Calu3 (cell line): ENCODE measurements at regions not wholly inside any gene's neighbourhood (a gene's known extent, or its start where the extent isn't known, plus 50 kb on each side); places are given as distances from the start of the nearest gene placed in this dataset.

ENCODE experiments used
- BruUV-seq: library from RNA; stranded (reverse); fragments of 400-500 nt; replicated peaks from 2 replicates; lab custom pipeline; 2021; lab: Mats Ljungman, UMichigan
- CTCF ChIA-PET: fragments of 300-600 bp; sonication (Branson Sonifier 250); formaldehyde crosslinking; loops from one replicate; lab custom pipeline; 2022; ENCODE audit warnings: antibody characterized with exemption; lab: Charles Lee
- DNase-seq: peaks from one replicate; pipeline ENCODE4 v3.0.0; 2022
- H3K27ac Mint-ChIP-seq: one replicate; pipeline ENCODE4 v1.8.0; 2022; ENCODE audit warnings: mixed read lengths; ENCODE audit not compliant: unreplicated experiment
- H3K27me3 Mint-ChIP-seq: one replicate; pipeline ENCODE4 v1.8.0; 2022; ENCODE audit warnings: mixed read lengths; ENCODE audit not compliant: unreplicated experiment
- H3K36me3 Mint-ChIP-seq: one replicate; pipeline ENCODE4 v1.8.0; 2022; ENCODE audit warnings: mild to moderate bottlenecking, moderate library complexity, mixed read lengths; ENCODE audit not compliant: insufficient read depth, unreplicated experiment
- H3K4me1 Mint-ChIP-seq: one replicate; pipeline ENCODE4 v1.8.0; 2022; ENCODE audit warnings: mild to moderate bottlenecking, low read depth, mixed read lengths; ENCODE audit not compliant: unreplicated experiment
- H3K4me3 Mint-ChIP-seq: one replicate; pipeline ENCODE4 v1.8.0; 2022; ENCODE audit warnings: mild to moderate bottlenecking, low read depth, moderate library complexity, mixed read lengths; ENCODE audit not compliant: unreplicated experiment
- H3K9me3 Mint-ChIP-seq: one replicate; pipeline ENCODE4 v1.8.0; 2022; ENCODE audit warnings: low read depth, mixed read lengths; ENCODE audit not compliant: unreplicated experiment
- intact Hi-C: fragments of 100-400 bp; cut with micrococcal nuclease; formaldehyde crosslinking; loops from one replicate; pipeline ENCODE4 v1.10.0; 2022; ENCODE audit not compliant: unreplicated experiment
- TF ChIP-seq, protein P1 (sequence below): fragments of 200-600 bp; IDR thresholded peaks from one replicate; pipeline ENCODE4 v1.8.0; 2022; ENCODE audit warnings: antibody characterized with exemption; ENCODE audit not compliant: unreplicated experiment

DNA sequence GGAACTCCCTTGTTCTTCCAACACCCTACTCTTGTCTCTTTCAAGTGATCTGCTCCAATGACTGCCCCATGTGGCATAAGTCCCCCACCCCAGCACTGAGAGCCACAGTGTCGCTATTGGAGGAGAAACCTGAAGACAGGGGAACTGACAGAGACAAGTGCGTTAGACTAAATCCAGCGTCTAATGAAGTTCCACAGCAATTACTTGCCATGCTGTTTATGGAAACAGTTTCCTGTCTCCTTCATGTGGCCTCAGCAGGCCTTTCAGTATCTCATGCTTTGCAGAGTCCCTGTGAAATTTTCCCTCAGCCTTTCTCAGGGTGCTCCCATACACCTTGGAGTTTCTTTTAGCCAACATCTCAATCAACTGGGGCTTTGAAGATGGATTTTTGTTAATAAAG is 277.4 kb downstream of the ETS1 start:
- Mint-ChIP-seq H3K36me3 (no peaks in the 10 kb centered on the region), H3K27ac (no peak overlapping the region), H3K27me3 (no peaks in the 10 kb centered on the region), H3K4me1 (no peaks in the 10 kb centered on the region), H3K4me3 (no peak overlapping the region), H3K9me3 (no peaks in the 10 kb centered on the region)
- CTCF ChIA-PET: no interaction called here
- BruUV-seq: no TSS peak
- TF ChIP-seq, protein P1, sequence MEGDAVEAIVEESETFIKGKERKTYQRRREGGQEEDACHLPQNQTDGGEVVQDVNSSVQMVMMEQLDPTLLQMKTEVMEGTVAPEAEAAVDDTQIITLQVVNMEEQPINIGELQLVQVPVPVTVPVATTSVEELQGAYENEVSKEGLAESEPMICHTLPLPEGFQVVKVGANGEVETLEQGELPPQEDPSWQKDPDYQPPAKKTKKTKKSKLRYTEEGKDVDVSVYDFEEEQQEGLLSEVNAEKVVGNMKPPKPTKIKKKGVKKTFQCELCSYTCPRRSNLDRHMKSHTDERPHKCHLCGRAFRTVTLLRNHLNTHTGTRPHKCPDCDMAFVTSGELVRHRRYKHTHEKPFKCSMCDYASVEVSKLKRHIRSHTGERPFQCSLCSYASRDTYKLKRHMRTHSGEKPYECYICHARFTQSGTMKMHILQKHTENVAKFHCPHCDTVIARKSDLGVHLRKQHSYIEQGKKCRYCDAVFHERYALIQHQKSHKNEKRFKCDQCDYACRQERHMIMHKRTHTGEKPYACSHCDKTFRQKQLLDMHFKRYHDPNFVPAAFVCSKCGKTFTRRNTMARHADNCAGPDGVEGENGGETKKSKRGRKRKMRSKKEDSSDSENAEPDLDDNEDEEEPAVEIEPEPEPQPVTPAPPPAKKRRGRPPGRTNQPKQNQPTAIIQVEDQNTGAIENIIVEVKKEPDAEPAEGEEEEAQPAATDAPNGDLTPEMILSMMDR: no peak
- no peak for DNase-seq
- intact Hi-C loops: no loop called here

DNA sequence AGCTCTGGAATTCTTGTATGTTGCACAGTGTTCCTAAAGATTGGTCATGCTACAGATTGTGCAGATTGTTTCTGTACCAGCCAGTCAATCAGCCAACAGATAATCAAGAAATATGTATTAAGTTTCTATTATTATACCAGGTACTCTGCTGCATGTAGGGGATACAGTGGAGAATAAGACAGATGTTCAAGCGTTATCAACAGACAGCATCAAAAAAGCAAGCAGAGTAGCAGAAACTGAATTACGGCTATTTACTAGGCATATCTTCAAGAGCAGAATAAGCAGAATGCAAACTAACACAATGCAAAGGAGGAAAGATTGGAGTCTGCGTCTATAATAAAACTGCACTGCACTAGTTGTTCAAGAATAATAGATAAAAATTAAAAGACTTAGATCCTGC is 278.6 kb downstream of the ETS1 start:
- no peak overlapping the region for H3K4me3 Mint-ChIP-seq
- intact Hi-C loops: no loop called here
- CTCF ChIA-PET: no interaction called here
- DNase-seq: no peak
- BruUV-seq: no TSS peak
- TF ChIP-seq, protein P1: no peak
- H3K9me3 Mint-ChIP-seq: no peaks in the 10 kb centered on the region
- H3K27ac Mint-ChIP-seq: no peak overlapping the region
- H3K4me1 Mint-ChIP-seq: no peaks in the 10 kb centered on the region
- H3K36me3 Mint-ChIP-seq: no peaks in the 10 kb centered on the region
- no peaks in the 10 kb centered on the region for H3K27me3 Mint-ChIP-seq

DNA sequence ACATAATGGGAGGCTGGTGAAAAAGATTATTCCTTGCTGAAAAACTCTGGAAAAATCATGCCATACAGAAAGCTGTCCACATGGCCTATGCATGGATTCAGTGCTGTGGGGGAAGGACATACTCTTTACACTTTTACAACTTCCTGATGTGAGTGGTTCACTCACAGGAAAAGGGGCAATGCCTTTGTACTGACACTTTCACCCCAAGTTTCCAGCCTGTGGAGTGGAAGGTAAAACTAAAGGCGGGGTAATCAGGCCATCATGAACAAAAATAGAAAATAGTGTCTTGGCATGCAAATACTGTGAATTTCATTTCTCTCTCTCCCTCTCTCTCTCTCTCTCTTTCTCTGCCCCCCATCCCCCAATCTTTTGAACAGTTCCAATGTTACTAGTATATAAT is 281.8 kb downstream of the ETS1 start:
- no TSS peak for BruUV-seq
- intact Hi-C loops: no loop called here
- Mint-ChIP-seq H3K4me3 (no peak overlapping the region), H3K27me3 (no peaks in the 10 kb centered on the region), H3K9me3 (no peaks in the 10 kb centered on the region), H3K36me3 (no peaks in the 10 kb centered on the region), H3K27ac (no peak overlapping the region), H3K4me1 (no peaks in the 10 kb centered on the region)
- CTCF ChIA-PET: no interaction called here
- TF ChIP-seq, protein P1: no peak
- no peak for DNase-seq

DNA sequence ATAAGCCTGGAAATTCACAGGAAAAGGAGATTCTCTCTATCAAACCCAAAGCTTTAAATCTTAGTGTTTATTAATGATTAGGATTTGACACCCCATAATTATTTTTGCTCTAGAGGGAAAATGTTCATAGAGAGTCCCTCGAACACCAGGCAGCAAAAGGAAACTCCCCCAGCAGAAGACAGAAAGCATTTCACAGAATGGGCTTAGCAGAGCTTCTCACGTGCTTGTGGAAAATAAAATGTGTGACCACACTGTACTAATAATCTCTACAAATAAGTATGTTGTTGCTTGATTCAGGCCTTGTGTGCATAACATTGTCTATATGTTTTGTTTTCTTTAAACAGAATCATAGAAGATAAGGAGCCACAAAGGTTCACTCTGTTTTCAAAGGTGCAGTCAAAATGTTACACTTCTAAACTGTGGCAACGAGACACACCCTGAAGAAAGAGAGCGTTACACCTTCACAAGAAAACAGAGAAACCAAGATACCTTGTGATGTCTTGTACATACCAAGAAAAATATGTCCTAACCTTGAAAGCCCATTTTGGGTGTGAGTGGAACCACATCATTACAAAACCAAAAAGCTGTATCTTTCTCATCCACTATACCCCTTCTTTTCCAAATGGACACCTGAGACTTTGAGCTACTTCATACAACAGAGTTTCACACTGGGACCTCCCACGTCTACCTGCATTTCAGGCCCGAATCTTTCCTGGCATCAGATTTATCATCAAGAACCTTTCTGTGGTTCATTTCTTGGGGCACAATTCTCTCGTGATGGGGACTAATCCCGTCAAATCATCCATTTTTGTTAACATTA is 282.5 kb downstream of the ETS1 start:
- Mint-ChIP-seq H3K27me3 (no peaks in the 10 kb centered on the region), H3K4me3 (no peak overlapping the region), H3K36me3 (no peaks in the 10 kb centered on the region), H3K27ac (no peak overlapping the region), H3K9me3 (no peaks in the 10 kb centered on the region), H3K4me1 (no peaks in the 10 kb centered on the region)
- BruUV-seq: no TSS peak
- intact Hi-C loops: no loop called here
- no peak for DNase-seq
- TF ChIP-seq, protein P1: no peak
- CTCF ChIA-PET: no interaction called here
